NCI-H2196 (cell line): ENCODE measurements at regions not wholly inside any gene's neighbourhood (a gene's known extent, or its start where the extent isn't known, plus 50 kb on each side); places are given as distances from the start of the nearest gene placed in this dataset.

Source experiments
- DNase-seq: peaks from one replicate; lab custom pipeline; 2025; ENCODE audit not compliant: unreplicated experiment; lab: John Stamatoyannopoulos, UW

DNA sequence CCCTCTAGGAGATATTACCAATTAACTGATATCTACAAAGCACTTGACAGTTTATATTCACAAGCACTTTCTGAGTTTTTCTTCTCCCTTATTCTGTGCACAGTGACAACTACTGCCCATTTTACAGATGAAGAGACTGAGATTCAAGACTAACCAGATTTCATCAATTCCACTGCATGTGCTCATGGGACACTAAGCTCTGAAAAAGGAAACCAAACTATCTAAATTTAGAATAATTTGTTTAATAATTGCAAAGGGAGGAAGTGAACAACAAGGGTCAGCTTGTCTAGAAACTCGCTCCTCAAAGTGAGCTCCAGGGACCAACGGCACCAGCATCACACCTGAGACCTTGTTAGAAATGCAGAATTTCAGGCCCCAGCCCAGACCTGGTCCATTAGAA is 50.8 kb upstream of the MYLIP start:
- no peak for DNase-seq

DNA sequence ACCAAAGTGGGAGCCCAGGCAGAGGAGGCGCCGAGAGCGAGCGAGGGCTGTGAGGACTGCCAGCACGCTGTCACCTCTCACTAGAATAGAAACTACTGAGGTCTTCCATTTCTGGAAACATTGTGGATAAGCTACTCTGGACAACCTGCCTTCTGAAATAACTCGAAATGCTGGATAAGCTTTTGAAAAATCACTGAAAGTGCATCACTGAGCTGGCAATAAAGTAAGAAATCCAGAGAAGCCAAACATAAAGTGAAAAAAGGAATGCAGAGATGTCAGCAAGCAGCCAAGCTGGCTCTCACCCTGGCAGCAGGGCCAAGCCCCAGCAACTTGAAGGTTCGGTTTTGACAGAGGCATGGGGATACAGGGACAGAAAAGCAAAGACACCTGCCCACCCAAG is 59.2 kb upstream of the MYLIP start:
- DNase-seq: no peak

- DNase-seq: no peak
Observed at GRCh38 chr6:16069222-16069621, 59.7 kb upstream of the MYLIP start.

GRCh38 chr6:16067568-16067967 is 61.3 kb upstream of the MYLIP start:
- no peak for DNase-seq

DNA sequence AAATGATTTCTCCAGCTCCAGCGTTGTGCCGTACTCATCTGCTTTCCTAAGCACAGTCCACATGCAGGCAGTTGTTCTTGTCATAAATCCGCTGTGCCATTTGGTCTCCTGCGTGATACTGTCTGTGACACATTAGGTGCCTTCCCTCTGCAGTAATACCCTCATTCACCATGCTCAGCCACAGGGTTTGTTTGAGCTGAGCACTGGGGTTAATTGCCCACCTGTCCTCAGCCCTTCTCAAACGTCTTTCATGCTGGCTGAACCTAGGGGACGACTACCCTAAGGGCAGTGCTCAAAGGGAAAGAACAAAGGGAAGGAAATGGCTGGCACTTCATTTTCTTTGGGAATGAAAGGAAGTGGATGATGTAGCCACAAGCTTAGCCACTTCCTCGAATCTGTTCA is 64.2 kb upstream of the MYLIP start:
- DNase-seq: no peak

- DNase-seq: no peak
Observed at GRCh38 chr6:16063580-16063979, 65.3 kb upstream of the MYLIP start.

- DNase-seq: no peak
Observed at GRCh38 chr6:16061818-16062217, 67.1 kb upstream of the MYLIP start.

GRCh38 chr6:16060039-16060438 is 68.8 kb upstream of the MYLIP start:
- peak; percentile 25 for DNase-seq

DNA sequence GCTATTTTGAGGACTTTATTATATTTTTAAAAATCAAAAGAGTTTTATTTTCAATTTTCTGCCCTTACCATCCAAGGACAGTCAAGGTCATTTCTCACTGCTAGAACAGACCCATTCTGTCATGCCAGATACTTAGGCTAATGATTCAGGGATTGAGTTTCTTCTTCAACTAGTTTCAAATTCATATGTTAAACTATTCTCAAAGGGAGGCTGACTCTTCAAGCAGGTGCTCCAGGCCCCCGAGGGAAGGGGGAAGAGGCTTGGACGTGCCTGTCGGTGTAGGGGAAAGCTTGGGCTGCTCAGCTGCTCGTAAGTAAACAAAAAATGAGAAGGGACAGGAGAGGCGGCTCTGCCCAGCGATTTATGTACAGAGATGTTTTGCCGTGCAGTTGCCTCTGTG is 69.4 kb upstream of the MYLIP start:
- DNase-seq: peak; percentile 62

- no peak for DNase-seq
Observed at GRCh38 chr6:16058929-16059345, 69.9 kb upstream of the MYLIP start.

- DNase-seq: no peak
Observed at GRCh38 chr6:16058201-16058928, 70.5 kb upstream of the MYLIP start.

- DNase-seq: no peak
Observed at GRCh38 chr6:16057446-16057845, 71.4 kb upstream of the MYLIP start.

- DNase-seq: no peak
Observed at GRCh38 chr6:16056263-16056870, 72.5 kb upstream of the MYLIP start.

DNA sequence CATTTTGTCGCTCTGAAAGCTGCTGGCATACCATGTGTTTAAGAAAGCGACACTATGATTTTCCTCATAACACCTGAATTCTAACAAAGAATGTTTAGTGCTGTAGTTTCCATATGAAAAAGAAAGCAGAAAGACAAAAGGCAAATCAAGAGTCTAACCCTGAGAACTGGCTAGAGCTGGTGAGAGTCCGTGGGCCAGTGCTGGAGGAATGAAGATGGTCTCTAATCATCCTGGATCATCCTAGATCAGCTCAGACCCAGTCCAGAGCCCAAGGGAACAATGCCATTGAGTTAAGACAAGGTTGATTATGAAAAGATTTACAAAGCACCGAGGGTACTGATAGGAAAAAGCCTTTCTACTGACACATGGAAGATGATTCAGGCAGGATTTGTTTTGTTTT is 73.0 kb upstream of the MYLIP start:
- DNase-seq: no peak

- DNase-seq: no peak
Observed at GRCh38 chr6:16049168-16049567, 79.7 kb upstream of the MYLIP start.

DNA sequence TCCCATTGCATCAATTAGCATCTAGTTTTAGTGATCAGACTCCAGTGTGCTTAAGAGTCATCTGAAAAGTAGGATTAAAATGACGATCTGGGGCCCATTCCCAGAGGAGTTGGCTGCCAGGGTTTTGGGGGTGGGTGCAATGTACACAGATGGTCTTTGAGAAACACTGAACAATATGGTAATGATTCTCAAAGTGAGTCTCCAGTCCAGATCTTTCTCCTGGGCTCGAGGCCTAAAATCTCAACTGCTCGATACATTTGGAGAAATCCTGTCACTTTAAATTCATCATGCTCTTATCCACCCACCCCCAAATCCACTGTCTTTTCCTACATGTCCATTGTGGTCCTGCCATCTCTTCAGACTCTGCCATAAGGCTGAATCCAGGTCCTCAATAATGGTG is 80.7 kb upstream of the MYLIP start:
- DNase-seq: no peak

DNA sequence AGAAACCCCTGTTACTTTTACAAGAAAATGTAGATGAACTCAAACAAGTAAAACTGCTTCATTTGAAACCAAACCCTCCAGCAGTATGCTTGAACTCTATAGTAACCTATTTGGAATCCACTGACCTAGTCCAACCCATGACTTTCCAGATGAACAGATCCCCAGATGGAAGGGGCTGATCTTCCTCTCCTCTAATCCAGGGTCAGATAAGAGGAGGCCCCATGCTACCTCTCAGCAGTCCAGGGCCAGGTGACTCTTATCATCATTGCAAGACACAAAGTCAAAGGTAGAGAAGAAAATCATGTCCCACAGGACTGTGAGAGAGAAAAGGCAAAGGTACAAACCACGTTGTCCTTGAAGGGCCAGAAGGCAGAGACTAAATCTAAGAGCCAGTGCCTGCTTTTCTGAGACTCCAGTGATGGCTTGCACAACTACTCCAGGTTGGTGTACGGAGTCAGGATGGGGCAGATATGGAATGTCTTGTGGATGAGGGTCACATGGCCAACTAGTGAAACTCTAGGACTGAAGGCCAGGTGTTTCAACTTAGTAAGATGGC is 81.4 kb upstream of the MYLIP start:
- DNase-seq: no peak

DNA sequence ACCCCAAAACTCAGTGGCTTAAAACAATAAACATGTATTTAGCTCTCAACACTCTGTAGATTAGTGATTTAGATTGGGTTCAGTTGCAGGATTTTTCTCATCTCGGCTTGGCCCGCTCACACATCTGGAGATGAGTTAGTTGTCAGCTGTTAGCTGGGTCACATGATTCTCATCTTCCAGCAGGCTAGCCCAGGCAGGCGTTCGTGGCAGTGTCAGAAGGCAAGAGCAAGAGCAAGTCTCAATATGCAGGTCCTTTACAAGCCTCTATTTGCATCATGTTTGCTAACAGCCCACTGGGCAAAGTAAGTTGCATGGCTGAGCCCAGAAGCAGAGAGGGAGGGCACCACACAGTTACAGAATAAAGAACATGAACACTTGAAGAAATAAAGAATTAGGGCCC is 83.6 kb upstream of the MYLIP start:
- DNase-seq: no peak

DNA sequence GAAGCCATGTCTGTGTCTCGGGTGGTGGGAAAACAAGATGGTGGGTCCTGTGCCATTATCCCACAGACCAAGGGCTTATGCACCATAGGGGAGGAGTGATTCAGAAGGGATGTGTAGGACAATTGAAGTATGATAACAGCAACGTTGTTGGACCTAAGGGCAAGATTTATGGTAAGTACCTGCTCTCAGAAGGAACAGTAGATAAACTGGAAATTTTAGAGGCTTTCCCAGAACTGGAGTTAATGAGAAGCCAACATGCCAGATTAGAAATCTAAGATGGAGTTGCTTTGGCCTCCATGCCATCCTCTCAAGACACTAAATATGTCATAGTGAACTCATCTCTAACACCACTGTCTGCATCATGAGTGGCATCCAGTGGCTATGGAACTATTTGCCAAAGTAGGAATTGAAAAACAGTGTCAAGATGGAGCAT is 84.7 kb upstream of the MYLIP start:
- no peak for DNase-seq

DNA sequence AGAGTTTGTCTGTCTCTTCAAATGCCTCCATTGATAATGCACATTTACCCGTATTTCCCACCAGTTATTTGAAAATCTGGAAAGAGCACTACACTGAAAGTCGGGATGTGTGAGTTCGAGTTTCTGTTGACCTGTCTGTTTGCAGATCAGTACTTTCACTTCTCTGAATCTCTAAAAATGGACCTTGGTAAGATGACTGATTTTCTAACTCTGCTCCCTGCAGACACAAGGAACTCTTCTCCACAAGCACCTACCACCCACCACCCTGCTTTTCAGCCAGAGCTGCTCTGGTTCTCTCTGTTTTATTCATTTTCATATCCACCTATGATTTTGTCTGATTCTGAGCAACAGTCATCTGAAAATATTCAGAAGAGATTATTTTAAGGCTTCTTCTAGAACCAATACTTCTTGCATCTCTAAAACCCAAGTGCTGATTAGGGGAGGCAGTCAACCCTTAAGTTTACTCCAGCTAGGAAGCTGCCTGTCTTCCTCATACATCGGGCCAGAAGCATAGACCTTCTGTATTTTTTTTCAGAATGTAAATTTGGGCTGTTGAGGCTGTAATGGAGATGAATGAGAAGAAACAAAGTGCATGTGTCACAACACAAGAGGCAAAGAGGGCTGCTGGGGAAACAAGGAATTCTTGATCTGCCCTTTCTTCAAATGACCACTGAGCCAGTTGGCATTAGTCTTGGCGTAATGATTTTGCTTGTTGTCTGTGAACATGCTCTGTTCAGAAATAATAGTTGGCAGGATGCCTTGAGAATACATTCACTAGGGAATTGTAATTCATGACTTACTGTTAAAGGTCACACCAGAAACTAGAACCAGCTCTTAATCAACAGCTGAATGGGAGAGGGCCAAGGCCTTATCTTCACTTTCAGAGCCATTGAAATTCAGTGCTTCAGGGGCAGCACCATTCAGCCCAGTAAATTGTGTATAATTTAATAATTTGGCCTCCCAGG is 85.4 kb upstream of the MYLIP start:
- peak; percentile 19 for DNase-seq

GRCh38 chr6:16042751-16043150 is 86.1 kb upstream of the MYLIP start:
- no peak for DNase-seq
